Gastrocnemius medialis (tissue), 4 donors: ENCODE measurements at regions not wholly inside any gene's neighbourhood (a gene's known extent, or its start where the extent isn't known, plus 50 kb on each side); places are given as distances from the start of the nearest gene placed in this dataset.

Source experiments
- CTCF ChIP-seq, 5 experiments: fragments of 450-650 bp in 3 of 5; fragments of 200-600 bp in 2 of 5; sonication (generic) in 2 of 5; IDR thresholded peaks in 4 of 5; conservative IDR thresholded peaks in 1 of 5; 1 replicate in 4 of 5; 2 replicates in 1 of 5; pipeline ENCODE4 v1.5.1; 2016 to 2019; ENCODE audit warnings: antibody characterized with exemption in 5 of 5, mild to moderate bottlenecking in 3 of 5, moderate library complexity in 3 of 5
- POLR2A ChIP-seq, 2 donors: fragments of 450-650 bp; IDR thresholded peaks; one replicate each; pipeline ENCODE4 v1.6.1; 2017; ENCODE audit warnings: antibody characterized with exemption in 2 of 2, mild to moderate bottlenecking in 2 of 2, moderate library complexity in 2 of 2

DNA sequence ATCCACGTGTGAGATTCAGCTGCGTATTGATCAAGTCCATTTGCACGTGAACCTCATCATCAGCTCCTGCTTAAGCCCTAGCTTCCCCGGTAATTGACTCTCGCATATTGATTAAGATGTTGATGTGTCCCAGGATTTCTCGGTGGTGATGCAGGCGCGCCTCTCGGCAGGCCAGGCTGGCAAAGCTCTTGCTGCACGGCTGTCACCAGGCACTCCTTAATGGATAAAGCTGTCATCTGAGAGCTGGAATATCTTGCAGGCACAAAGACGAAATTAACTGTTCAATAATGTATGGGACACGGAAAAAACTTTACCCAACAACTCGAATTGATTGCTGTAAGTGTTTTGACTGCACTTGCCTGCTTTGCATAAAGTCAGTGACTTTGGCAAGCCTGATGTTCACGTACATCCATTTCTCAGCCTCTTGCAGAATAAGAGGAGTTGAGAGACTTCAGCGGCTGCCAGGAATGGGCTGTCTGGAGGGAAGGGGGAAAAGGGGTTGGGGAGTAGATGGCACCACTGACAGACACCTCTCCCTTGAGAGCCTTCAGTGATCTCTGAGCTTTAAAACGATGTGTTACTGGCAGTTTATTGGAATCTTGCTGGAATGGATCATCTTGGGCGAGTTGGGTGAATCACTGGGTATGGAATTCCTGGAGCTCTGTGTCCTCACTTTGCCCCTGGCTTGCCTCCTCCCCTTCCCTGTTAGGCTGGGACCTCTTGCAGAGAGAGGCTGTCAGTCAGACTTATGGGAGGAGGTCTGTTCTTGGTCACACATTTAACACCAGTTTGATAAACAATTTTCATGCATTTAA lies 650.3 kb downstream of the CCDC171 start:
- TF ChIP-seq CTCF (IDR thresholded peaks at IDR 0.05 in 4 of 5, conservative IDR thresholded peaks at IDR 0.05 in 1 of 5) (no peak), POLR2A (IDR thresholded peaks at IDR 0.05) (no peak)
